Adipocyte (in vitro differentiated cells): ENCODE measurements at regions not wholly inside any gene's neighbourhood (a gene's known extent, or its start where the extent isn't known, plus 50 kb on each side); places are given as distances from the start of the nearest gene placed in this dataset.
A peak's percentile ranks its signal among the peaks of the same experiment; 100 is the strongest.

Experiments used
- DNase-seq: peaks from one replicate; pipeline ENCODE4 v3.0.0-alpha.2; 2015; ENCODE audit warnings: low read depth
- H3K27me3 ChIP-seq: replicated peaks from 2 replicates; pipeline ENCODE4 v1.7.0; 2013; ENCODE audit warnings: mild to moderate bottlenecking, low read length, moderate library complexity; ENCODE audit not compliant: control insufficient read depth, insufficient read depth
- H3K36me3 ChIP-seq: 2 replicates; pipeline ENCODE4 v1.7.0; 2013; ENCODE audit warnings: low read length, mild to moderate bottlenecking, moderate library complexity; ENCODE audit not compliant: control insufficient read depth, insufficient read depth, severe bottlenecking
- H3K4me1 ChIP-seq: 2 replicates; pipeline ENCODE4 v1.7.0; 2013; ENCODE audit warnings: mild to moderate bottlenecking, low read length, moderate library complexity; ENCODE audit not compliant: control insufficient read depth, insufficient read depth
- H3K4me3 ChIP-seq: 2 replicates; pipeline ENCODE4 v1.7.0; 2013; ENCODE audit warnings: mild to moderate bottlenecking, low read length, moderate library complexity
- H3K9ac ChIP-seq: 2 replicates; pipeline ENCODE4 v1.7.0; 2013; ENCODE audit warnings: mild to moderate bottlenecking, low read length, moderate library complexity
- H3K9me3 ChIP-seq: 2 replicates; pipeline ENCODE4 v1.7.0; 2013; ENCODE audit warnings: mild to moderate bottlenecking, low read length, moderate library complexity; ENCODE audit not compliant: control insufficient read depth

DNA sequence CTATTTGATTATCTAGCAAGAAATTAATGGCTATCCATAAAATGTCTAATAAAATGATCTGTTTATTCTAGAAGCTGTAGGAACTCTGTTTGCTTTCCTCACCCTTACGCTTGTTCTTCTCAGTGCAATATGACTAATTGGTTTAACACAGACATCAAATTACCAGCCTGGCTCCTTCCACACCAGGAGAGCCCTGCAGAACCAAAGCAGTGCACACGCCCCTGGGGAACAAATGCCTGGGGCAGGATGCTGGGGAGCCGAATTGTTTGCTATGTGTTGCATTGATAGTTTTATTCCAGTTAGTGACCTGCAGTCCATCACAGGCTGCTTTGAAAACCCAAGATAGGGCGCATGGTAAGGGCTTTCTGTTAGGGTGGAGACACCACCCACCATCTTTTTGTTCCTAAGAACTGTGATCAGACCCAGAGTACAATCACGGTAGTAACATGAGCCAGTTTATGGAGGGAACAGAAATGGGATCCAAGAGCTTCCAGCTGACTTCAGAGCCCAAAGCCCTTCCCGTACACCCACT is 126.4 kb upstream of the CD93 start:
- Histone ChIP-seq H3K4me3 (no peak overlapping the region), H3K4me1 (peaks cover 8% of the 10 kb centered on the region), H3K36me3 (no peaks in the 10 kb centered on the region), H3K9me3 (no peaks in the 10 kb centered on the region), H3K27me3 (no peaks in the 10 kb centered on the region), H3K9ac (no peak overlapping the region)
- DNase-seq, result no peak

DNA sequence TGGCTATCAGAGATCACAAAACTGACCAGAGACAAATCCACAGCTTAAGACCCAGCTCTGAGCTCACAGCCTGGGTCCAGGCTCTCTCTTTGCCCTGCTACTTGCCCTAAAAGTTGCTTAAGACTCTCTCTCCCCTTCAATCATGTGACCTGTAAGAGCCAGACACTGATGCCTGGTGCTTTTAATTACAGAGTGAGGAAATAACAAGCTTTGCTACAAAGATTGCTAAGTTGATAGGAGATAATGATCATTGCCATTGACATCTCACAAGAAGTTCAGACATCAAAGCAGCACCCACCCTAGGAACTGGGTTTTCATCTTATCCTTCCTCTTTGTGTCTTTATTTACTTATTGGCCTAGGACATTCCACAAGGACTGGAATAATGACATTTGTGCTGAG is 125.9 kb upstream of the CD93 start:
- H3K9me3 ChIP-seq, result no peaks in the 10 kb centered on the region
- H3K27me3 ChIP-seq, result no peaks in the 10 kb centered on the region
- DNase-seq, result peak; percentile 39

DNA sequence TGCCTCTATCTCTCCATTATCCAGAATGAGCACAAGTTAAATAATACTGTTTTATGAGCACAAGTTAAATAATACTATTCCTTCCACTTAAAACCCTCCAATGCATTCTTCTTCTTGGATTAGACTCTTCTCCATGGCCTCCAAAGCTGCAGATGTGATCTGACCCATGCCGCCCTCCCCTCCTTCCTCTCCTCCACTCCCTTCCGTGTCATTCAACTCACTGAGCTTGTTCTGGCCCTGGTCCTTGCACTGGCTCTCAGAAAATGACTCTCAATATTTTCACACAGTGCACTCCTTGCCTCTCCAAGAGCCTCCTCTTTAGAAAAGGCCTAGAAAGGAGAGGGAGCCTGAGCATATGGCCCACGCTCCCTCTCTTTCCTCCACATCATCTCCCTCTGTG is 125.0 kb upstream of the CD93 start:
- H3K9ac ChIP-seq, result no peak overlapping the region
- H3K9me3 ChIP-seq, result no peaks in the 10 kb centered on the region
- no peaks in the 10 kb centered on the region for H3K36me3 ChIP-seq
- DNase-seq, result no peak
- no peaks in the 10 kb centered on the region for H3K27me3 ChIP-seq
- H3K4me3 ChIP-seq, result no peak overlapping the region
- H3K4me1 ChIP-seq, result peaks cover 16% of the 10 kb centered on the region

More for the DNA sequence above, 125.9 kb upstream of the CD93 start:
- Histone ChIP-seq H3K4me1 (peaks cover 8% of the 10 kb centered on the region), H3K9ac (no peak overlapping the region), H3K4me3 (no peak overlapping the region), H3K36me3 (no peaks in the 10 kb centered on the region)

DNA sequence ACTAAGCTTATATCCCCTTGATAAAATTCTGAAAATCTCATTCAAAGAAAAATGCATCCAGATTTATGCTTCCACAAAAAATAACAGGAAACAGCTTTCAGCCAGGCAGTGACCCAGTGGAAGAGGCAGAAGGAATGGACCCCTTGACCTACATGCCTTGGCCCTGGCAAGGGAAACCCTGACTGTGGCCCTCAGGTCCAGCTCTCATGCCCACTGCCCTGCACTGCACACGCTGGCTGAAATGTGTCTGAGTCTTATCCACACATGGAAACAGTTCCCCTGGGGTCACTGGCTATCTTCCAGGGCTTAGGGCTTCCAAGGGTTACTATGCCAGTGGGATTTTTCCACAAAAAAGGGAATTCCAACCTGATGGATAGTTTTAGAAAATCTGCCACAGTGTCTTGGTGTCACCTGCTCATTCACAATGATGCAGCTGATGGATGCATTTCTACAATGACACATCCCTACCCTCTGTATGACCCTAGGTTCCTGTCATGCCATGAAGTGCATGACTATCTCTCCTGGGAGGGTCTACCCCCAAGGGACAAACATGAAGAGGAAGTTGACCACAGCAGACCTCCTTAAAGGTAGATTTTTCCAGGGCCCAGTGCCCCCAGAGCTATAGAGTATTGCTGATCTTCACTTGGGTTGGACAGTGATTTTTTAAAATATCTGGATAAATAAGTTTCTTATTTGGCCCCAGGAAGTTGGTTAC is 121.9 kb upstream of the CD93 start:
- Histone ChIP-seq H3K9ac (no peak overlapping the region), H3K4me3 (no peak overlapping the region), H3K27me3 (no peaks in the 10 kb centered on the region), H3K9me3 (no peaks in the 10 kb centered on the region), H3K4me1 (peaks cover 37% of the 10 kb centered on the region), H3K36me3 (no peaks in the 10 kb centered on the region)
- DNase-seq, result no peak

DNA sequence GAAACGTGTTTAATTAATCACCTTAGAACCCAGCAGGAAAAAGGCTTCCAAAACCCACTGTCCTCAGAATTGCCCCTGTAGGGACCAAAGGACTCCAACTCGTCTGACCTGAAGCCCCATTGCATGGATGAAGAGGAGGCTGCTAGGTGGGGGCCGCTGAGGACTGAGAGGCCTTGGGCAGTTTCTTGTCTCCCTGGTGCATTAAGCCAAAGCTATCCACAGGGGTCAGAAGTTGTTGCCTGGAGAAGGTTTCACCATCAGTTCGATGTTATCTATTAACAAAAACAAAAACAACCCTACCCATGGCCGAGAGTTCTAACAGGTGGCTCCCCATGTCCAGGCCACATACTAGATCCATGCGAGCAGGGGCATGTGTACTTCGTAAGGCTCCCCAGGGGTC is 120.9 kb upstream of the CD93 start:
- no peak overlapping the region for H3K4me3 ChIP-seq
- no peak overlapping the region for H3K9ac ChIP-seq
- peaks cover 34% of the 10 kb centered on the region for H3K4me1 ChIP-seq
- no peaks in the 10 kb centered on the region for H3K9me3 ChIP-seq
- H3K27me3 ChIP-seq, result no peaks in the 10 kb centered on the region
- no peak for DNase-seq
- H3K36me3 ChIP-seq, result no peaks in the 10 kb centered on the region

DNA sequence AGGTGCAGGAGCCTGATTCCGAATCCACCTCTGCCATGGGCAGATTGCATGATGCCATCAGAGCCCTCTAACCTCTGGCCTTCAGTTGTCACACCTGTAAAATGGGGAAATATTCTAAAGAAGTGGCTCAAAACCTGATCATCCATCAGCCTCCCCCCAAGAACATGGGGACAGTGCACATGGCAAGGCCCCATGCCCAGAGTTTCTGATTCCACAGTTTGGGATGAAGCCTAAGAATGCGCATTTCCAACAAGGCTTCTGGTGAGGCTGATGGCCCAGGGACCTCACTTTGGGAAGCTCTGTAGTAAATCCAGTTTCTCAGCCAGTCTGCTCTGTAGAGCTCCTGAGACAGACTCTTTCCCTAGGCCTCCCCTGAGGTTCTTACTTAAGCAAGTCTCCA is 119.9 kb upstream of the CD93 start:
- Histone ChIP-seq H3K4me1 (peaks cover 31% of the 10 kb centered on the region), H3K9ac (peak overlapping the region; percentile 48), H3K27me3 (no peaks in the 10 kb centered on the region), H3K4me3 (peak overlapping the region; percentile 38), H3K9me3 (no peaks in the 10 kb centered on the region), H3K36me3 (no peaks in the 10 kb centered on the region)
- DNase-seq, result no peak

DNA sequence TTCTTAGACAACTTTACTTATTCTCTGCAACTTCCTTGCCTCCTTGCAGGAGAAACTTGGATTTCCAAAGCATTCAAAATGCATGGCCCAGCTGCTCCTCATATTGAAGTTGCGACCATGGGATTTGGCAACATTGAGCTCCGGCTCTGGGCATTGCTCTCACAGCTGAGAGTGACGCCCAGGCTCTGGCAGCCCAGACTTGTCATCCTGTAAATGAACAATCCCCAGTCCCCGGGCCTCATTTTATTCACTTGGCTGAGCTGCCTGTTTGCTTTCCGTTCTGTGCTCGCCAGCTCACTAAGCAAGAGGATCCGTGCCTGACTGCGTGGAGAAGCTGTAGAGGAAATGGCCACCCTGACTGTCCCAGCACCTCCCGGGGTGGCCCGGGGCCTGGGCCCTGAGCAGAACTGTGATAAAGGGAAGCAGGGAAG is 119.5 kb upstream of the CD93 start:
- DNase-seq, result peak; percentile 64
- Histone ChIP-seq H3K4me3 (peak overlapping the region; percentile 38), H3K9ac (peak overlapping the region; percentile 48), H3K4me1 (peaks cover 31% of the 10 kb centered on the region), H3K9me3 (no peaks in the 10 kb centered on the region), H3K27me3 (no peaks in the 10 kb centered on the region), H3K36me3 (no peaks in the 10 kb centered on the region)

DNA sequence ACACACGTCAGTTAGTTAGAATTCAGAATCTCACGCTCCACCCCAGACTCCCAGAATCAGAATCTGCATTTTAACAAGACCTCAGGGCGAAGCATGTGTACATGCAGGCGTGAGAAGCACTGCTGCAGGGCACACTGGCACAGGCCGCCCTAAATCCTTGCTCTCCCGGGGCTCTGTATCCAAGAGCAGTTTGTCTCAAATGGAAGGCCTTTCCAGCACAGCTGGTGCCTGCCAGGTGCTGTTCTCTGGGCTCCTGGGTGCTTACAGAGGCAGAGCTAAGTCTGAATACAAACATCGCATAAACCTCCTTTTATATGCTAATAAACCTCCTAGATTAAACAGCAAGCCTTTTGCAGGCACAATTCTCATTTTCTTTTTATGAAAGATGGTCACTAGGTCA is 119.1 kb upstream of the CD93 start:
- Histone ChIP-seq H3K27me3 (no peaks in the 10 kb centered on the region), H3K4me1 (peaks cover 31% of the 10 kb centered on the region), H3K4me3 (no peak overlapping the region), H3K9ac (no peak overlapping the region), H3K36me3 (no peaks in the 10 kb centered on the region), H3K9me3 (no peaks in the 10 kb centered on the region)
- DNase-seq, result no peak

DNA sequence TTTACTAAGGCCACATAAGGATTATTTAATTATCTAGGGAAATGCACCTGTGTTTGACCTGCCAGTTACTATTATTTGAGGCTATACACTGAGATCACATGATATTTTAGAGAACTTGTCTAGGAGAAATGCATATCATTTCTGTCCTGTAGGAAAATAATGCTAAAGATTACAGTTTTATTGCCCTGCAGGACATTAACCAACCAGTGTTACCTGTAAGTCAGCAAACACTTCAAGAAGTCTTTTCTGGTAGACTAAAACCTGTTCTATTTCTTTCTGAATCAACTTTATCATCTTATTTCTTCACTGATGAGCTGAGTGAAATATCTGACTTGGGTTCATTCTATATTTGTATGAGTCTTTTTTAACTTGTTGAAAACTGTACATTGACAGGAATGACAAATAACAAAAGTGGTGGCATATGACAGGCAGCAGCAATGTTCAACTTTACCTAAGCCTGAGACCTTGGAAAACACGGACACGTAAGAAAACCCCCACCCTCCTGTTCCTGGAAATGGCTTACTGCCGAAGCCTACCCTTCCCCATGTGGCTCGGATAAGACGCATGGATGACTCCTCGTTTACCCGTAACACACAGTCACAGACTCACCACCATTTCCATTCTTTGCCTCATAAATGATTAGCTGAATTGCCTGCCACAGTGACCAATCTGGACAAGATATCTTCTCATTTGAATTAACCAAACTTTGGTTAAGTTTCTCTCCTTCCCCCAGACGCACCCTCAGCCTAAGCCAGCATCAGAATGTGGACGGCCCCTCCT is 118.0 kb upstream of the CD93 start:
- Histone ChIP-seq H3K4me1 (peaks cover 31% of the 10 kb centered on the region), H3K9me3 (no peaks in the 10 kb centered on the region), H3K27me3 (no peaks in the 10 kb centered on the region), H3K4me3 (no peak overlapping the region), H3K9ac (no peak overlapping the region), H3K36me3 (no peaks in the 10 kb centered on the region)
- DNase-seq, result no peak

DNA sequence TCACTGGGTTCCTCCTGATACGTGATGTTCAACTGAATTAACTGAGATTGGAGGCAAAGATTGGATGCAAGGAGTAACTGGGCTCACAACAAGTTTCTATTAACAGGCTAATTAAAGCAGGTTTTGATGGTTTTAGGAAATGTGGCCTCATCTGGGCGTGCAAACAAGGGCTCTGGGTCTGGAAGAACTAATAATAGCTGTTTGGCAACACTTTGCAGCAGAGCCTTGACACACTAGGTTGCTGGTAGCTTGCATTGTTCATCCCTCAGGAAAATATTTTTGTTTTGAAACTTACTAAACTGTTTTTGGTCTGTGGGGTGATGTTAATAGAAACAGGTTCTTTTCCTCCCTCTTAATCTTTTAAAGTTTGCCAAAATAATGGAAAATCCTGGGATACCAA is 117.2 kb upstream of the CD93 start:
- Histone ChIP-seq H3K4me3 (no peak overlapping the region), H3K9ac (no peak overlapping the region), H3K9me3 (no peaks in the 10 kb centered on the region), H3K4me1 (peaks cover 31% of the 10 kb centered on the region), H3K36me3 (no peaks in the 10 kb centered on the region), H3K27me3 (no peaks in the 10 kb centered on the region)
- DNase-seq, result no peak

DNA sequence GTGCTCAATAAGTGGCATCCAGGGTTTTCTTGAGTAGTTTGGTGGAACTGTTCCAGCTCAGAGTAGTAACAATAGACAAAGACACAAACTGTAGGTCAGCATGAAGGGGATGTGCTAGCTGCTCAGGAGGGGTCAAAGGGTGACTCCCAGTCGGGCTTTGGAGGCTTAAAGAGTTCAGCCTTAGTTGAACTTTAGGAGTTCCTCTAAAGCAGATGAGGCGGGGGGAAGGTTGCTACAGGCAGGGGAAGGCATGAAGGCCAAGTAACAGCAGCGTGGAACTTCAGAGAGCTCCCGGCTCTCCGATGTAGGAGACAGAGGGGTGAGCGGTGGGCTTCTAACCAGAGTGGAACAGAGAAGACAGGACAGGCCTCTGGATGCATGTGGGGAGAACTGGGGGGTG is 115.5 kb upstream of the CD93 start:
- H3K9me3 ChIP-seq, result no peaks in the 10 kb centered on the region
- no peaks in the 10 kb centered on the region for H3K27me3 ChIP-seq
- no peak overlapping the region for H3K4me3 ChIP-seq
- DNase-seq, result no peak
- H3K9ac ChIP-seq, result no peak overlapping the region
- H3K4me1 ChIP-seq, result peaks cover 35% of the 10 kb centered on the region
- no peaks in the 10 kb centered on the region for H3K36me3 ChIP-seq
